ENCODE measurements at regions not wholly inside any gene's neighbourhood (a gene's known extent, or its start where the extent isn't known, plus 50 kb on each side); places are given as distances from the start of the nearest gene placed in this dataset.

DNA sequence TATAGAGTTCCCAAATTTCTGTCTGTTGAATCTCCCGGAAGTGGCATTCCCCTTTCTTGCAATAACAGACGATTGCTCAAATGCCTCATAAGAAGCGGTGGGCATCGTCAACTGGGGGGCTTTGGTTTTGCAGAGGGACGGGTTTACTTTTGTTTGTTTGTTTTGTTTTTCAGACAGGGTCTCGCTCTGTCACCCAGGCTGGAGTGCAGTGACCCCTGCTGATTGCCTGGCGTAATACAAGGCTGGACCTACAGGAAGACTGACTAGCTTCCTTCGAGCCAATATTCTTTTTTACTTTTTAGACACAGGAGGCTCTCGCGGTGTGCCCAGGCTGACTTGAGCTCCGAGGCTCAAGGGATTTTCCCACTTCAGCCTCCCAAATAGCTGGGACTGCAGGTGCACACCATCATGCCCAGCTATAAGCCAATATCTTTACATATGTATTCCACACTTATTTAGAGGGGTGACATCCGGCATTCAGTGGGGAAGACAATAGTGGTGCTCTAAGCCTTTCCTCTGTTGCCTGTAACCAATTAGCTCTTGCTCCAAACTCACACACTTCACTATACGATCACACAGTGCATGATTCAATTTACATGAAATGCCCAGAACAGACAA lies 58.1 kb downstream of the FHIP2A start:
- no peaks in the 10 kb centered on the region for H3K9me3 ChIP-seq (replicated peaks; ENCODE audit: insufficient read depth, low read length)
- peak overlapping the region; percentile 40 for H3K4me2 ChIP-seq (ENCODE audit: low read depth, low read length)
- TF ChIP-seq, protein P1, sequence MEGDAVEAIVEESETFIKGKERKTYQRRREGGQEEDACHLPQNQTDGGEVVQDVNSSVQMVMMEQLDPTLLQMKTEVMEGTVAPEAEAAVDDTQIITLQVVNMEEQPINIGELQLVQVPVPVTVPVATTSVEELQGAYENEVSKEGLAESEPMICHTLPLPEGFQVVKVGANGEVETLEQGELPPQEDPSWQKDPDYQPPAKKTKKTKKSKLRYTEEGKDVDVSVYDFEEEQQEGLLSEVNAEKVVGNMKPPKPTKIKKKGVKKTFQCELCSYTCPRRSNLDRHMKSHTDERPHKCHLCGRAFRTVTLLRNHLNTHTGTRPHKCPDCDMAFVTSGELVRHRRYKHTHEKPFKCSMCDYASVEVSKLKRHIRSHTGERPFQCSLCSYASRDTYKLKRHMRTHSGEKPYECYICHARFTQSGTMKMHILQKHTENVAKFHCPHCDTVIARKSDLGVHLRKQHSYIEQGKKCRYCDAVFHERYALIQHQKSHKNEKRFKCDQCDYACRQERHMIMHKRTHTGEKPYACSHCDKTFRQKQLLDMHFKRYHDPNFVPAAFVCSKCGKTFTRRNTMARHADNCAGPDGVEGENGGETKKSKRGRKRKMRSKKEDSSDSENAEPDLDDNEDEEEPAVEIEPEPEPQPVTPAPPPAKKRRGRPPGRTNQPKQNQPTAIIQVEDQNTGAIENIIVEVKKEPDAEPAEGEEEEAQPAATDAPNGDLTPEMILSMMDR (IDR thresholded peaks at IDR 0.05; ENCODE audit: low read length) = peak; percentile 89
- TF ChIP-seq EZH2phosphoT487 (IDR thresholded peaks at IDR 0.05; ENCODE audit: low read length) = no peak
- TF ChIP-seq EZH2 (optimal IDR thresholded peaks at IDR 0.05; ENCODE audit: low read depth, low read length) = no peak
- DNase-seq = peak; percentile 53
- peak overlapping the region; percentile 26 for H3K4me3 ChIP-seq (ENCODE audit: low read length)
- H3K27ac ChIP-seq (ENCODE audit: low read length) = no peak overlapping the region
- H3K36me3 ChIP-seq (replicated peaks; ENCODE audit: insufficient read depth, low read length) = no peaks in the 10 kb centered on the region
- H2AFZ ChIP-seq (ENCODE audit: low read length) = peak overlapping the region; percentile 57
- H3K79me2 ChIP-seq (ENCODE audit: low read length) = no peaks in the 10 kb centered on the region
- H3F3A ChIP-seq (ENCODE audit: insufficient read depth, low read length) = no peaks in the 10 kb centered on the region
- no peak overlapping the region for H3K9ac ChIP-seq (ENCODE audit: low read length)
- H3K27me3 ChIP-seq (replicated peaks; ENCODE audit: insufficient read depth, low read length) = no peaks in the 10 kb centered on the region
- no peaks in the 10 kb centered on the region for H3K4me1 ChIP-seq (ENCODE audit: low read length)
- H4K20me1 ChIP-seq (ENCODE audit: insufficient read depth, low read length) = no peaks in the 10 kb centered on the region
- H3K9me2 ChIP-seq (replicated peaks; ENCODE audit: insufficient read depth, low read length) = no peaks in the 10 kb centered on the region

DNA sequence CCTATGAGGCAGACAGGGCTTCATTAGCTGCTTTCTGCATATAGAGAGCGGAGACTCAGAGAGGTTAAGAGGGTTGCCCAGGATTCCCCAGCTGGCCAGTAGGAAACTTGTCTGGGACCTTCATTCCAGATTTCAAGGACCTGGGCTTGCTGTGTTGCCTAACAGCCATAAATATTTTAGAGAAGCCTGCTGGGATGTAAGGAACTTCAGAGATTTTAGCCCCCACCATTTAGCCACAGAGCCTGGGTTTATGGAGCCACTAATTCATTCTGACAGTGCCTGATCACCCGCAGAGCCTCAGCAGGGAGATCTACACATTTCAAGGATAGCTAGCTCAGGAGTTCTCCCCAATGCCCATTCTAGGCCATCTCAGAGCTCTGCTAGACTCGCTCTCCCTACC lies 56.6 kb upstream of the TRUB1 start:
- no peaks in the 10 kb centered on the region for H3K4me1 ChIP-seq (ENCODE audit: low read length)
- H3F3A ChIP-seq (ENCODE audit: insufficient read depth, low read length) = no peaks in the 10 kb centered on the region
- H3K36me3 ChIP-seq (replicated peaks; ENCODE audit: insufficient read depth, low read length) = no peaks in the 10 kb centered on the region
- TF ChIP-seq EZH2phosphoT487 (IDR thresholded peaks at IDR 0.05; ENCODE audit: low read length) = no peak
- TF ChIP-seq, protein P1 (IDR thresholded peaks at IDR 0.05; ENCODE audit: low read length) = no peak
- TF ChIP-seq EZH2 (optimal IDR thresholded peaks at IDR 0.05; ENCODE audit: low read depth, low read length) = no peak
- no peaks in the 10 kb centered on the region for H3K9me2 ChIP-seq (replicated peaks; ENCODE audit: insufficient read depth, low read length)
- no peak for DNase-seq
- H3K4me2 ChIP-seq (ENCODE audit: low read depth, low read length) = no peak overlapping the region
- no peaks in the 10 kb centered on the region for H3K79me2 ChIP-seq (ENCODE audit: low read length)
- H2AFZ ChIP-seq (ENCODE audit: low read length) = no peak overlapping the region
- H3K27me3 ChIP-seq (replicated peaks; ENCODE audit: insufficient read depth, low read length) = no peaks in the 10 kb centered on the region
- H3K9me3 ChIP-seq (replicated peaks; ENCODE audit: insufficient read depth, low read length) = no peaks in the 10 kb centered on the region
- no peak overlapping the region for H3K9ac ChIP-seq (ENCODE audit: low read length)
- H3K27ac ChIP-seq (ENCODE audit: low read length) = no peak overlapping the region
- H4K20me1 ChIP-seq (ENCODE audit: insufficient read depth, low read length) = no peaks in the 10 kb centered on the region
- H3K4me3 ChIP-seq (ENCODE audit: low read length) = no peak overlapping the region

DNA sequence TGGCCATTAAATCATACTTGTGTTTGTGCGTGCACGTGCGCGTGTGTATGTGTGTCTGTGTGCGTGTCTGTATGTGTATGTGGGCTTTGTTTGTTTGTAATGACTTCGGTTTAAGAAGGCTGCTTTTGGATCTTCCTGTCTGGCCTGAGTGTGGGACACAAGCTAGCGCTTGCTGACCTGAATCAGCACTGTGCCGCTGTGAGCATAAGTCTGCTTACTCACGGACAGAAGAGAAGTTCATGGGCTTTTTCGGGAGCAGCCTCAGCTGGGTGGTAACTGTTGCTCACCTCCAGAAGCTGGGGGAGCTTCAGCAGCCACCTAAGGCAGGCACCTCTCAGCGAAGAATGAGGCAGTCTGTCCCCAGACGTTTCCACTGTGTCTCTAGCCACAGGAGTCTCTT lies 56.1 kb upstream of the TRUB1 start:
- no peak overlapping the region for H3K4me3 ChIP-seq (ENCODE audit: low read length)

DNA sequence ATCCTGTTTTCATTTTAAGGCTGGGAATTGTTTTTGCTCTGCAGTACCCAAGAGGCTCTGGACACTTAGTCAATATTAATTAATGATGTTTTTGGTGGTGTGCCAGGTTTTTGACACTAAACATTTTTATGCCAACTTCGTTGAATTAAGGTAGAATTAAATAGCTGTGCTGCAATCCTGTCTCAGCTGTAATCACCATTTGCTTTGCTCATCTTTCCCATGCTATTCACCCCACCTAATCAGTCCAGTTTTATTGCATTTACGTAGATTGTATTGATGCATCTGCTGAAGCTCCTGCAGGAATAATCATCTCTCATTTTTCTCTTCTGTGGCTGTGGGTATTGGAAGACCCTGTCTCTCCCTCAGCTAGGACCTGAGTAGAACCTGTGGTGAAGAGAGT lies 52.6 kb upstream of the TRUB1 start:
- Histone ChIP-seq H3K36me3 (replicated peaks; ENCODE audit: insufficient read depth, low read length) (no peaks in the 10 kb centered on the region), H3K4me3 (ENCODE audit: low read length) (no peak overlapping the region), H3K27ac (ENCODE audit: low read length) (no peak overlapping the region), H4K20me1 (ENCODE audit: insufficient read depth, low read length) (no peaks in the 10 kb centered on the region), H3K9me3 (replicated peaks; ENCODE audit: insufficient read depth, low read length) (no peaks in the 10 kb centered on the region), H3K9ac (ENCODE audit: low read length) (no peak overlapping the region), H3K4me2 (ENCODE audit: low read depth, low read length) (no peak overlapping the region), H3F3A (ENCODE audit: insufficient read depth, low read length) (no peaks in the 10 kb centered on the region), H3K9me2 (replicated peaks; ENCODE audit: insufficient read depth, low read length) (no peaks in the 10 kb centered on the region), H3K4me1 (ENCODE audit: low read length) (no peaks in the 10 kb centered on the region), H3K27me3 (replicated peaks; ENCODE audit: insufficient read depth, low read length) (no peaks in the 10 kb centered on the region), H3K79me2 (ENCODE audit: low read length) (no peaks in the 10 kb centered on the region), H2AFZ (ENCODE audit: low read length) (no peak overlapping the region)
- DNase-seq = no peak
- TF ChIP-seq EZH2 (optimal IDR thresholded peaks at IDR 0.05; ENCODE audit: low read depth, low read length) (no peak), EZH2phosphoT487 (IDR thresholded peaks at IDR 0.05; ENCODE audit: low read length) (no peak)
- TF ChIP-seq, protein P1 (IDR thresholded peaks at IDR 0.05; ENCODE audit: low read length) = no peak

More for the DNA sequence above, 56.1 kb upstream of the TRUB1 start:
- H3K27ac ChIP-seq (ENCODE audit: low read length) = no peak overlapping the region
- H3K9me3 ChIP-seq (replicated peaks; ENCODE audit: insufficient read depth, low read length) = no peaks in the 10 kb centered on the region
- no peaks in the 10 kb centered on the region for H3K36me3 ChIP-seq (replicated peaks; ENCODE audit: insufficient read depth, low read length)
- no peaks in the 10 kb centered on the region for H3K9me2 ChIP-seq (replicated peaks; ENCODE audit: insufficient read depth, low read length)
- no peaks in the 10 kb centered on the region for H3K27me3 ChIP-seq (replicated peaks; ENCODE audit: insufficient read depth, low read length)
- H4K20me1 ChIP-seq (ENCODE audit: insufficient read depth, low read length) = no peaks in the 10 kb centered on the region
- H2AFZ ChIP-seq (ENCODE audit: low read length) = no peak overlapping the region
- no peaks in the 10 kb centered on the region for H3K4me1 ChIP-seq (ENCODE audit: low read length)
- no peak for TF ChIP-seq EZH2phosphoT487 (IDR thresholded peaks at IDR 0.05; ENCODE audit: low read length)
- no peak for DNase-seq
- H3K79me2 ChIP-seq (ENCODE audit: low read length) = no peaks in the 10 kb centered on the region
- H3K9ac ChIP-seq (ENCODE audit: low read length) = no peak overlapping the region
- no peaks in the 10 kb centered on the region for H3F3A ChIP-seq (ENCODE audit: insufficient read depth, low read length)
- no peak overlapping the region for H3K4me2 ChIP-seq (ENCODE audit: low read depth, low read length)
